NCI-H2227 (cell line): ENCODE measurements at regions not wholly inside any gene's neighbourhood (a gene's known extent, or its start where the extent isn't known, plus 50 kb on each side); places are given as distances from the start of the nearest gene placed in this dataset.

ENCODE experiments used
- DNase-seq: peaks from one replicate; lab custom pipeline; 2025; ENCODE audit not compliant: unreplicated experiment; lab: John Stamatoyannopoulos, UW

GRCh38 chr13:99717959-99718674 is 216.8 kb downstream of the TM9SF2 start:
- DNase-seq: no peak

GRCh38 chr13:99709134-99709533 is 207.9 kb downstream of the TM9SF2 start:
- DNase-seq: no peak

GRCh38 chr13:99704390-99704789 is 203.1 kb downstream of the TM9SF2 start:
- DNase-seq: no peak

- DNase-seq: no peak
These were observed 202.6 kb downstream of the TM9SF2 start for GRCh38 chr13:99703908-99704307.

DNA sequence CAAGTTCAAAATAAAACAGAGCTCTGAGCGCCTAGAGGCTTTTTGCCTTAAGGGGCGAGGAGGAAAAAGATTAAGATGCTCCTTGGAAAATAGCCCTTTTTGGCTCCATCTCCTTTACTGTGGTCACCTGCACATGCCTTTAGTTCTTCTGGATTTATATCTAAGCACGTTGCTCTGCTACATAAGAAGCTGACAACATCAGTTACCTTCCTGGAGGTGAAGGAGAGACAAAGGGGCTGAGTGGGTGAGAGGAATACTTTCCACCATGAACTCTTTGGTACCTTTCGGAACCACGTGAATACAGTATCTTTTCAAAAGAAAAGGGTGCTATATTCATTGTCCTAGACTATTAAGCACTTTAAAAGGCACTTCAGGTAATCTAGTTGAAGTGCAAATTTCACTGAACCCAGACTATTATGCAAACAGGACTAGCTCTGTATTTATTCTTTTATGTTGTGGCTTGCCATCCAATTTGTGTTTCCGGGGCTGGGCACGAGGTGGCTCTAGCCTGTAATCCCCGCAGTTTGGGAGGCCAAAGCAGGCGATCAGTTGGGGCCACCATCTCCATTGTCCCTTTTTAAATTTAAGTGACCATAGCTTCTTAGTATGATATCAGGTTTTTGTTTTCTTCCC is 201.5 kb downstream of the TM9SF2 start:
- no peak for DNase-seq

DNA sequence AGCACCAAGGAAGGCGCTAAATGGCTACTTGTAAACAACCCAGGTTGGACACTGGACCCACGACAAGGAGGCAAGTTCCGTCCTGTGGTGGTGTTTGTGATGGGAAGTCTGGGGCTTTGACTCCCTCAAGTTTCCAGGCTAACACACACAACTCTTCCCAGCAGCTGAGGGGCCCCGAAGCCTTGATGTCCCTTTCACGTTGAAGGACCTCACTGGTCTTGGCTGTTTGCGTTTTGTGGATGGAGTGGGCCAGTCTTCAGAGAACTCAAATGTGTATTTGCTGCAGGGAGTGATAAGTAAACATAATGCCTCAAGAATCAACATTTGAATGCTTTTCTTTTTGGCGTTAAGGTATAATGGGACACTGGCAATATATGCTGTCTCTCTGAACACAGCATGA is 199.2 kb downstream of the TM9SF2 start:
- no peak for DNase-seq

DNA sequence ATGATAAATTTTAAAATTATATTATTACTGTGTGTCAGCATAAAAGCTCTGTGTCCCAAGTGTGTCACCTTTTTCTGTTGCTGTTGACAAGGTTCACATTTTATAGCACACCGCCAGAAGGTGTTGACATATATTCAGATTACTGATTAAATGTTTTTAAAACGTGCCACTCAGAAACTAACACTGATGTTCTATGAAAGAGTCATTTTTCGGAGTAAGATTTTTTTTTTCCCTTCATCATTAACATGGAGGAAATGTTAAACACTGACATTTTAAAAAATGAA is 197.5 kb downstream of the TM9SF2 start:
- no peak for DNase-seq

DNA sequence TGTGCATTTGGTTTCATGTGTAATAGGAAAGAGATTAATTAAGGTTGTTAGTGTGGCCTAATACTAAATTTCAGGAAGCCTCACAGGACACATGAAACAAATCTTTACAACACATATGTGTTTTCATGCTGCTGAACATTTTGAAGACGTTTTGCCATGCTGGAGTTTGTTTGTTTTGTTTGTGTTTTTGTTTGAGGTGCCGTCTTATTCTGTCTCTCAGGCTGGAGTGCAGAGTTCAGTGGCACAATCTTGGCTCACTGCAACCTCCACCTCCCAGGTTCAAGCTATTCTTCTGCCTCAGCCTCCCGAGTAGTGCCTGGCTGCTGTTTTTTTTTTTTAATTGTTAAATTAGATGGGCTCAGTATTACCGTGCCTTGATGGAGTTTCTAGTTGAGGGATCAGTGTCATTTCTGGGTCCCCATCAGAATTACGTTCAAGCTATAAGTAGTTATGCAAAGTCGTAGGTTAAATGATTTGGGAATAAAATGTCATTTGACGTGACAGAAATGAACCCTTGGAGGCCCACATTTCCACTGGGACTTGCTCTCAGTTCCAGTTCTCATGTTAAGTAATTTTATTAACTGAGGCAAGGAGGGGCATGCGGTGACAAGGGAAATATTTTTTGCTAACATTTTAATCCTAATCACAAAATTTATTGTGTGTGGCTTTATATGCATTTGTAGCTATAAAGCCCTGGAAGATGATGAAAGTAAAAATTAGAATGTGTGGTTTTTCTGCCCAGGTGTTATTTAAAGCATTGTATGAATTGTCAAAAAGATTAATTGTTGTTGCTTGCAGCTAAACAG is 196.9 kb downstream of the TM9SF2 start:
- no peak for DNase-seq

- no peak for DNase-seq
These were observed 194.6 kb downstream of the TM9SF2 start for GRCh38 chr13:99695857-99696256.

DNA sequence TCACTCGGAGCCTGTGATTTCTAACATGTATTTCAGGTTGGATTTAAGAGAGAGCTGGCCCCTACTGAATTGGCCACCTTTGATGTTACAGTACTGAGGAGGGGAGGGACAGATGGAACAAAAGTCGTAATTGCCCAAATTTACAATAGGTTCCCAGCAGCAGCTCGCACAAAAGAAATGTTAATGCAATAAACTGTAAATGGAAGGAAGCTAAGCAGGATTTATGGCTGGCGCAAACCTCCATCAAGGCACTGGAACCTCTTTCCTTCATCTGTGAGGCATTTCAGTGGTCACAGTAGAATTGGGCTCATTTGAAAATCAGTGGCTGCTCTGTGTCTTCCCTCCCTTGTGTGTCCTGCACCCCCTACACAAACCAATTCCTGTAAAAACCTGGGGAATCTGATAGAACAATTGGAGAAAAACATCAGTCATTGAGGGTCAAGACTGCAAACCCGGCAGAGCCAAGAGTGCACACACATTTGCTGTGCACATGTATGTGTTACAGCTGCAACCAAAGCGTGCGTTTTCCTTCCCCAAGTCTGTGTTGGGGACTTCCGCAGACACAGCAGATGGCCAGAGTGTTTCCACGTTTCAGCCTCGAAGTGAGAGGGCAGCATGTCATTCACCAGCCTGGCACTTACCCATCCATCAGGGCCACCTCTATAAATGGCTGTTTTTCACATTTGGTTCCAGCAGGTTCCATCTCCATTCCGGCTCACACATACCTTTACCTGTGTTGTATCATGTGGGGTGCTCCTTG is 192.8 kb downstream of the TM9SF2 start:
- no peak for DNase-seq

- DNase-seq: no peak
These were observed 192.1 kb downstream of the TM9SF2 start for GRCh38 chr13:99693351-99693750.

DNA sequence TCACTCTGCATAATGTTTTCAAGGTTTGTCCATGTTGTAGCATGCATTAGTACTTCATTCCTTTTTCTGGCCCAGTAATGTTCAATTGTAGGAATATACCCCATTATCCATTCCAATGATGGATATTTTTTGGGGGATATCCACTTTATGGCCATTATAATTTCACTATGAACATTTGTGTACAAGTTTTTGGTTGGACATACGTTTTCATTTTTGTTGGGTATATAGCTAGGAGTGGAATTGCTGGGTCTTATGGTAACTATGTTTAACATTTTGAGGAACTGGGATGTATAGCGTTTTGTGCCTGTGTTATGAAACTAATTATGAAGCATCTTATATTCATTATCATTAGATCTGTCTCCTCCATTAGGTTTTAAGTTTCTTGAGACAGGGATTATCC is 191.6 kb downstream of the TM9SF2 start:
- no peak for DNase-seq

GRCh38 chr13:99691552-99691951 is 190.3 kb downstream of the TM9SF2 start:
- DNase-seq: no peak

DNA sequence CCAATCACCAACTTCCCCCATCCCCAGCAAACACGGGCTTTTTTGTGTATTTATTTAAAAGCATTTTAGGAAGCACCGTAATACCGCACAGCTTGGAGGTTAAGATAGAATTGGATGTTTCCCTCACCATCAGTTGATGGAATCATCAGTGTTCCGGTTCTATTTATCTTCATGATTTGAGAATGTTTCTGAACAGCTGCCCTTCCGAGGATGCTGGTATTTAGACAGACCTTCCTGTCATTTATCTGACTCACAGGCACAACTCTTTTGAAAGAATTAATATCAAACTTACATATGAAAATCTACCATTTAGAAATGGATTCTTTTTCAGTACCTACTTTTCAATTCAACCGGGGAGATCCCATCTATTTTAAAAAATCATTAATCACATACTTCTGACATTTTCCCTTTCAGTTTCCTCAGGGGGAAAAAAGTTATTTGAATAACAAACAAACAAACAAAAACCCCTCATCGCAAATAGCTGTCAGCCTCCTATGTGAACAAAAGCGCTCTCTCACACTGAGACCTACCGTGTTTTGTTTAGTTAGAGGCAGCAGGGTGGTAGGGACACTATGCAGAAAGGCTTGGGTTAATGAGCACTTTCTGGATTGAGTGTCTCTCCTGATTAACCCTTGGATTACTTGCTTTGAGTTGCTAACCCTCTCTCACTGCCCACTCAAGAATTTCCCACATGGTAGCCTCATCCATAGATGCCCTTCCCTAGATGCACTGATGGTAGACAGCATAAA is 189.3 kb downstream of the TM9SF2 start:
- DNase-seq: no peak

DNA sequence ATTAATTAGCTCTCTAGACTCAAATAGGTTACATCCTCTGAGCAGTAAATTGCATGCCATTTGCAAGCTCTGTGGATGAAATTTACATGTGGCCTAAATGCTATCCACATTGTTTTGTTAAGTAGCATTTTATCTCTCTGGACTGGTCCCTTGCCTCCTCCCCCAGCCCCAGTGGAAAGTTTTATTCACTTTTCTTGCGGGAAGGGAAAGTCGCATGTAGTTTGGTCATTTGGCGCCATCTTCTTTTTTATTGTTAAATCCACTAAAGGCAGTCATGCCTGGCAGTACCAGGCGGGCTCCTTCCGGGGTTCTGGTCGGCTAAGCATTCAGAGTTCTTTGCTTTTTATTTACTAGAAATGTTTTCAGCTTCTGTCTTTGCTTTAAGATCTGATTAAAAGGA is 188.7 kb downstream of the TM9SF2 start:
- DNase-seq: no peak

DNA sequence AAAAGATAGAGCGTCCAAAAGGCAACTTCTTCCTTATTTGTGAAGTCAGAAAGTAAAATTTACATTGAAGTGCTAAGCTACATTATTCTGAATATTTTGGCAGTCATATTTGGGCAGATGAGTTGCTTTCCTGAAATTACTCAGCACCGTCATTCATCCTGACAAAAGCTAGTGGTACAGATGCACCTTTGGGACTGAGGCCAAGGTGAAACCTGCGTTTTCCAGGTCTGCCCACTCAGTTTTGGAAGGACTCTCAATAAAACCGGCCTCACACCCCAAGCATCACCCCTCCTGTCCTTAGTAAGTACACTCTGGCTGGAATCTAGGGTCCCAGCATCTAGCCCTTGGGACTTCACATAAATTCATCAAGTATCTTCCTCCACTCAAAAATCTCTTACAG is 187.5 kb downstream of the TM9SF2 start:
- no peak for DNase-seq

- no peak for DNase-seq
These were observed 186.6 kb downstream of the TM9SF2 start for GRCh38 chr13:99687723-99688397.

- DNase-seq: peak; percentile 44
These were observed 185.7 kb downstream of the TM9SF2 start for GRCh38 chr13:99686944-99687411.

DNA sequence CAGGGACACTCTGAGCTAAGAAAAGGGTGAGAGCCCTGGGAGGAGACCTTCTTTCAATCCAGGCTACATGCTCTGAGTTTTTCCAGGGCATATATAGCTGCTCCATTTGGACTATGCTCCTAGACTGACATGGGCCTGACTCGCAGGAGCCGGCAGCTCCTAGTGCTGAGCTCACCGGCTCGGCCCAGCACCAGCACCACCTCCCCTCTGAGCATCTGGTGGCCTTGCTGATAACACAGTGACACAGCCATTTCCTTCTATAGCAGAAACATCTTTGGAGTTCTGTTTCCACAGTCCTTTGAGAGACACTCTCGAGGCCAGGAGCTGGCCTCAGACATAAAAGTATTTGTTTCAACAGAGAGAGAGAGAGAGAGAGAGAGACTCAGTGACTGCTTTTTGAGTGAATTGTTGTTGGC is 184.9 kb downstream of the TM9SF2 start:
- no peak for DNase-seq

- no peak for DNase-seq
These were observed 180.4 kb downstream of the TM9SF2 start for GRCh38 chr13:99681695-99682094.
